Neural cell (in vitro differentiated cells): ENCODE measurements at regions not wholly inside any gene's neighbourhood (a gene's known extent, or its start where the extent isn't known, plus 50 kb on each side); places are given as distances from the start of the nearest gene placed in this dataset.

ENCODE experiments used
- CTCF ChIP-seq: fragments of 450-650 bp; IDR thresholded peaks from 2 replicates; pipeline ENCODE4 v1.5.1; 2014; ENCODE audit warnings: antibody characterized with exemption, mild to moderate bottlenecking, moderate library complexity; ENCODE audit not compliant: poor library complexity, severe bottlenecking
- EP300 ChIP-seq: fragments of 450-650 bp; conservative IDR thresholded peaks from 2 replicates; pipeline ENCODE4 v1.6.1; 2014; ENCODE audit warnings: antibody characterized with exemption, mild to moderate bottlenecking, moderate library complexity; ENCODE audit not compliant: poor library complexity, severe bottlenecking
- EZH2 ChIP-seq: fragments of 200-600, 300-800 bp; shearing (Covaris generic), sonication (generic); IDR thresholded peaks from 2 replicates; pipeline ENCODE4 v1.6.1; 2014; ENCODE audit warnings: antibody characterized with exemption, low read length, borderline replicate concordance, mild to moderate bottlenecking; ENCODE audit not compliant: insufficient read depth, poor library complexity, severe bottlenecking
- POLR2AphosphoS5 ChIP-seq: IDR thresholded peaks from 2 replicates; pipeline ENCODE4 v1.6.1; 2012
- RAD21 ChIP-seq: fragments of 450-650 bp; conservative IDR thresholded peaks from 2 replicates; pipeline ENCODE4 v1.6.1; 2014; ENCODE audit warnings: antibody characterized with exemption, mild to moderate bottlenecking, moderate library complexity
- TAF1 ChIP-seq: IDR thresholded peaks from 2 replicates; pipeline ENCODE4 v1.6.1; 2012; ENCODE audit warnings: low read depth

DNA sequence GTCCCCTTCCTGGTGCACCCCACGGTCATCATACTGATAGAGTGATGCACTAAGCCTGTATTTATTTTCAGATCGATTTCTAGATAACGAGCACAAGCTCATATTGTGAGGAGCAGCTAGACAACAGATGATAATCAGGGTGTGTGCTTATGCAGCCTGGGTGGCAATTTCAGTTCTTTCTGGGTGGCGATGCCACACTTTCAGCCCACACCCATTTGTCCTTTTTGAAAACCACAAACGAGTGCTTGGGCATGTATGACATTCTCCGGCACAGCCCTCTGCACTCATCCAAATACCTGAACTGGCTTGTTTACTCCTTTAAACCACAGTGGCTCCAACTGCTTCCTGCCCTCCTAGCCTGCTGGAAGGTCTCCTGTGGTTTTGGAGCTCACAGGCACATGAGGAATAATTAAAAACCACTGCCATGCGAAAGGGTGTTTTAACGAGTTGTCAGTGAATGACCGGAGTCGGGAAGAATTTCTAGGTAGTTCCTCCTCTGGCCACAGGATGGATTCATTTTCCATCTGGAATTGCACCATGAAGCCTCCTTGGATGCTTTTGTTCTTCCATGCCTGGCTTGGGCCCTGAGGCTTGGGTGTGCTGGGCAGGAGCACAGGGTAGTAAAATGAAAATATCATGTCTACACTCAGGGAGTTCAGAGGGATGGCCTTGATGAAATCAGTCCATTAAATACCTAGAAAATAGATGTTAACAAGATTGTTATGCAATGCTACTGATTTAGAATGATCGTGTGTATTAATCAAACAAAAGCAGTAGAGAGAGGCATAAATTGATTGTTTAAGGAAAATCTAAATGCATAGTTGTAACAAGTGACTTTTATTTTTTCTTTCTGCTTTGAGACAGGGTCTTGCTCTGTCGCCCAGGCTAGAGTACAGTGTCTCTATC is 52.4 kb upstream of the ITGB1 start:
- TF ChIP-seq EP300 (no peak), CTCF (peak; percentile 27), TAF1 (no peak), EZH2 (no peak), POLR2AphosphoS5 (no peak), RAD21 (no peak)
